Heart left ventricle (tissue), 16 donors: ENCODE measurements at regions not wholly inside any gene's neighbourhood (a gene's known extent, or its start where the extent isn't known, plus 50 kb on each side); places are given as distances from the start of the nearest gene placed in this dataset.

ENCODE experiments used
- ATAC-seq, 4 donors: fragments of 200-7000 bp; cut with Tn5 transposase; one replicate each; pipeline ENCODE4 v1.9.1; 2020 to 2022; ENCODE audit warnings: moderate library complexity in 4 of 4, mild to moderate bottlenecking in 3 of 4, moderate number of reproducible peaks in 1 of 4
- DNase-seq, 5 donors: peaks; one replicate each; pipeline ENCODE4 v3.0.0-alpha.2; 2020
- H3K27ac ChIP-seq, 12 donors: fragments of 200-600 bp; sonication (generic) in 4 of 12; one replicate each; pipeline versions ENCODE4 v1.5.0 to v1.8.0; 2016 to 2022; ENCODE audit warnings: mild to moderate bottlenecking in 2 of 12
- H3K27me3 ChIP-seq, 9 donors: fragments of 200-600 bp; sonication (generic) in 2 of 9; one replicate each; pipeline versions ENCODE4 v1.5.1 to v1.8.0; 2016 to 2022; ENCODE audit warnings: mild to moderate bottlenecking in 3 of 9
- H3K36me3 ChIP-seq, 9 donors: fragments of 200-600 bp; sonication (generic) in 2 of 9; one replicate each; pipeline versions ENCODE4 v1.5.0 to v1.8.0; 2018 to 2022; ENCODE audit warnings: mild to moderate bottlenecking in 2 of 9
- H3K4me1 ChIP-seq, 12 donors: fragments of 200-600 bp; sonication (generic) in 4 of 12; one replicate each; pipeline versions ENCODE4 v1.5.0 to v1.8.0; 2016 to 2022; ENCODE audit warnings: mild to moderate bottlenecking in 3 of 12
- H3K4me3 ChIP-seq, 12 donors: fragments of 200-600 bp; sonication (generic) in 4 of 12; one replicate each; pipeline versions ENCODE4 v1.5.0 to v1.8.0; 2017 to 2022; ENCODE audit warnings: mild to moderate bottlenecking in 9 of 12, moderate library complexity in 4 of 12
- H3K9me3 ChIP-seq, 12 donors: fragments of 200-600 bp; sonication (generic) in 4 of 12; one replicate each; pipeline versions ENCODE4 v1.5.0 to v1.8.0; 2016 to 2022; ENCODE audit warnings: mild to moderate bottlenecking in 1 of 12
- CTCF ChIP-seq, 12 donors: fragments of 200-600 bp; sonication (generic) in 4 of 12; IDR thresholded peaks; one replicate each; pipeline versions ENCODE4 v1.5.0 to v1.8.0; 2018 to 2022; ENCODE audit warnings: antibody characterized with exemption in 12 of 12, mild to moderate bottlenecking in 5 of 12
- POLR2A ChIP-seq, 2 donors: fragments of 450-650 bp; IDR thresholded peaks; one replicate each; pipeline ENCODE4 v1.6.1; 2017; ENCODE audit warnings: antibody characterized with exemption in 2 of 2, mild to moderate bottlenecking in 2 of 2, moderate library complexity in 2 of 2
- WGBS, 4 donors: extraction: QIAGEN DNeasy Blood & Tissue Kit in 2 of 4; methylation state at CpG; one replicate each; pipeline versions ENCODE4 v1.1.5 to v1.1.7; 2013 to 2018; 5-methylcytosine and 5-hydroxymethylcytosine counted together
- intact Hi-C, 10 donors: fragments of 100-400 bp; cut with DNase I; formaldehyde crosslinking; loops; one replicate each; pipeline versions ENCODE4 v1.11.1 to v1.14.2; 2022
- donor health status: ischemic (EF 13 %, LVEDD 7.1; RV severe dilation, severe dysfunction).
- donor health status: healthy with polysubstance abuse.
- donor health status: DM: no; HTN: yes; CAD: no.
- donor health status: DM: no; HTN: no; CAD: no.
- donor health status: ischemic (EF 25% LVEDD 6.9; RV normal size, moderate dysfunction).
- donor health status: ischemic (EF 25% LVEDD 5.7; RV mildly dilated, moderate dysfunction).
- donor health status: healthy.
- donor health status: DM: yes; HTN: yes; CAD: no.
- donor health status: ischemic (EF 35%, LVEDD 5.7; RV mildly dilated, moderate dysfunction).
- donor health status: nonischemic (EF 11% LVEDD 7.7; RV severe dilation, severe dysfunction).
- donor health status: DM: yes; HTN: yes; CAD: no.
- donor health status: PGD.
- donor health status: ischemic (EF 29% LVEDD 5.4; RV normal size, mild dysfunction).
- donor health status: nonischemic (EF 23%, LVEDD 6.1; RV moderate dilation, normal function).

DNA sequence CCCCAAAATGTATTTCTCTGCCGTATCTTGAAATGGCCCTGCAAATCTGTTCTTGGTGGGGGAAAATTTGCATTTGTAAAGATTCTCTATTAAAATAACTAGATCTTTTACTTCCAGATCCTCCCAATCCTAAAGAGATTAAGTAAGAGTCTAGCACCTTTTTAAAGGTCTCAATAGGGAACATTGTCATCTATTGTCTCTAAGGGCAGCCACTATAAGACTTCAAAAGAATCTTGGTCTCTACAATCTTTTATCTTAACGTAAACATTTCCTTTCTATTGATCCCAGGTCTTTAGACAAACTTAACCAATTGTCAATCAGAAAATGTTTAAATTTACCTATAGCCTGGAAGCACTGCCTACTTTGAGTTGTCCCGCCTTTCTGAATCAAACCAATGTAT lies 1313.3 kb downstream of the ROBO2 start:
- Histone ChIP-seq H3K4me3 (no peak overlapping the region), H3K4me1 (no peaks in the 10 kb centered on the region), H3K9me3 (peaks cover 0 to 3% (median 0%) of the 10 kb centered on the region in 12 donors), H3K36me3 (no peaks in the 10 kb centered on the region), H3K27ac (no peak overlapping the region), H3K27me3 (no peaks in the 10 kb centered on the region)
- no peak for DNase-seq
- WGBS, 4 donors: 78 to 92% (median 89%) methylated on average over 3 of the region's 3 CpGs
- intact Hi-C loops: no loop called here
- no peak for ATAC-seq
- TF ChIP-seq CTCF (IDR thresholded peaks at IDR 0.05) (no peak), POLR2A (IDR thresholded peaks at IDR 0.05) (no peak)

GRCh38 chr3:78360849-78361248 lies 1321.0 kb downstream of the ROBO2 start:
- TF ChIP-seq POLR2A (IDR thresholded peaks at IDR 0.05): no peak
- TF ChIP-seq CTCF (IDR thresholded peaks at IDR 0.05): no peak
- no peak overlapping the region for H3K4me3 ChIP-seq
- ATAC-seq (no peak), DNase-seq (no peak)
- H3K9me3 ChIP-seq: no peaks in the 10 kb centered on the region
- H3K27me3 ChIP-seq: no peaks in the 10 kb centered on the region
- no peak overlapping the region for H3K27ac ChIP-seq
- 74 to 90% (median 87%) methylated on average over 4 of the region's 4 CpGs for WGBS, 4 donors
- no peaks in the 10 kb centered on the region for H3K4me1 ChIP-seq
- H3K36me3 ChIP-seq: no peaks in the 10 kb centered on the region
- intact Hi-C loops: no loop called here

DNA sequence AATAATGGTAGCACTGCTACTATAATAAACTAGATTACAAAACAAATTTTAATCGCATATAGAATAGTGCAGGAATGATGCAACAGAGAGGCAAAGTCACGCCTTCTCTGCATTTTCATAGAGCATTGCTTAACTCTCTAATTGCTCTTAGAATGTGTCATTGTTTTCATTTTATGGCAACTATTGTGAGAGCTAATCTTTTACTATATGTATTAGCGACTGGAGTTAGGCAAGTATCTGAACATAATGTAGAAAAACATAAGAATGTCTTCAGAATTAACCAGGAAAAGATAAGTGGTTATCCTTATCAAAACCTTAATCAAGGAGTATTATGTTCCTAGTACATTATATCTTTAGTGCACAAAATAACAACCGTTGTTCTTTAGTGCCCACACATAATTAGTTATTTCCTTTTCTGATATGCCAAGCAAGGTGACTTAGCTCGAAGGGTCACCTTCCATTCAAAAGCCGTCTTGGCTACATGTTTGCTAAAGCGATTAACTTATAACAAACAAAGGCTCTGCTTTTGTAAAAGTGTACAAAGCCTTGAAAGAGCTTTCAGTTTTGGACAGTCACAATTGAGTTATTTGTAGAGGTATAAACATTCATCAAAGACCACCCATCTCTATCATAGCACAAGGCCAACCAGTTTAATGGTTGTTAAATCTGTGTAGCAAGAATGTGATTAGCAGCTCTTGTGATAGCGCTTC lies 1328.9 kb downstream of the ROBO2 start:
- TF ChIP-seq CTCF (IDR thresholded peaks at IDR 0.05) (no peak), POLR2A (IDR thresholded peaks at IDR 0.05) (no peak)
- Histone ChIP-seq H3K27ac (no peak overlapping the region), H3K4me1 (no peaks in the 10 kb centered on the region), H3K9me3 (no peaks in the 10 kb centered on the region), H3K27me3 (no peaks in the 10 kb centered on the region), H3K4me3 (no peak overlapping the region), H3K36me3 (no peaks in the 10 kb centered on the region)
- ATAC-seq (no peak), DNase-seq (no peak)
- WGBS, 4 donors: 71 to 79% (median 76%) methylated on average over 8 of the region's 8 CpGs
- intact Hi-C loops: no loop called here

- no peak for DNase-seq
- Histone ChIP-seq H3K27ac (no peak overlapping the region), H3K9me3 (peaks cover 0 to 16% (median 4%) of the 10 kb centered on the region in 12 donors), H3K27me3 (no peaks in the 10 kb centered on the region), H3K36me3 (no peaks in the 10 kb centered on the region), H3K4me1 (no peaks in the 10 kb centered on the region), H3K4me3 (no peak overlapping the region)
- WGBS, 4 donors: 17 to 42% (median 32%) methylated on average over 1 of the region's 1 CpG
- TF ChIP-seq POLR2A (IDR thresholded peaks at IDR 0.05) (no peak), CTCF (IDR thresholded peaks at IDR 0.05) (no peak)
- no peak for ATAC-seq
- intact Hi-C loops: no loop called here
Measured at GRCh38 chr3:78390221-78390620, 1350.3 kb downstream of the ROBO2 start.
